ENCODE measurements at regions not wholly inside any gene's neighbourhood (a gene's known extent, or its start where the extent isn't known, plus 50 kb on each side); places are given as distances from the start of the nearest gene placed in this dataset.

DNA sequence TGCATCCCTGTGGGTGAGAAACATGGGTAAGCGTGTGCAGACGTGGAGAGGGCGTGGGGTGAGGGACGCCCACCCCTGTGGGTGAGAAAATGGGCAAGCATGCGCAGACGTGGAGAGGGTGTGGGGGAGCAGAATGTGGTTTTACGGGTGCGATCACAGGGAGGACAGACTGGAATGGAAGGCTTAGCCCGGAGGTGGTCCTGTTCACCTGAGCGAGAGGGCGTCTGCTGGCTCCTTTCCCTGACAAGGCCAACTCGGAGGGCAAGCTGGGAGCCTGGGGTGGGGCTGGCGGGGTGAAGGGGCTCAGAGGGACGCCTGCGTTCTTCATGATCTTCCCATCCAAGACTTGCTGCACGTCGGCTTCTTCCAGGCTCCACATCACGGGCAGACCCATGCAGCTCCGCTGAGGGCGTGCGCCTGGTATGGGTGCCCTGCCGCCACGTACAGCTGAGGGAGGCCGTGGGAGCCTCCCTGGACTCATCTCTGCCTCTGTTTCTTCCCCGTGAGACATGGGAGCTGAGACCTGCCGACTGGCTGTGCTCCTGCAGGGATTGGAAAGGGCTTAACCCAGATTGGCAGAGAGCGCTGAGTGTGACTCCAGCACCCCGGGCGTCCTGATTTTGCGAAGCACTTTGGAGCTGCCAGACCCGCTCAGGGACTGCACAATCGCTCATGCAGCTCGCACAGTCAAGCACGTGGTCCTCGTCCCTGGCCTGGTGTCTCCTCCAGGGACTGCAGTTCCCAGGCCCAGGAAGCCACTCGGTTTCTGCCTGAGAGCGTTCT lies 74.3 kb upstream of the SHH start:
- no peak for TF ChIP-seq EZH2 (IDR thresholded peaks at IDR 0.05; ENCODE audit: low read length, missing control alignments)
- TF ChIP-seq, protein P1, sequence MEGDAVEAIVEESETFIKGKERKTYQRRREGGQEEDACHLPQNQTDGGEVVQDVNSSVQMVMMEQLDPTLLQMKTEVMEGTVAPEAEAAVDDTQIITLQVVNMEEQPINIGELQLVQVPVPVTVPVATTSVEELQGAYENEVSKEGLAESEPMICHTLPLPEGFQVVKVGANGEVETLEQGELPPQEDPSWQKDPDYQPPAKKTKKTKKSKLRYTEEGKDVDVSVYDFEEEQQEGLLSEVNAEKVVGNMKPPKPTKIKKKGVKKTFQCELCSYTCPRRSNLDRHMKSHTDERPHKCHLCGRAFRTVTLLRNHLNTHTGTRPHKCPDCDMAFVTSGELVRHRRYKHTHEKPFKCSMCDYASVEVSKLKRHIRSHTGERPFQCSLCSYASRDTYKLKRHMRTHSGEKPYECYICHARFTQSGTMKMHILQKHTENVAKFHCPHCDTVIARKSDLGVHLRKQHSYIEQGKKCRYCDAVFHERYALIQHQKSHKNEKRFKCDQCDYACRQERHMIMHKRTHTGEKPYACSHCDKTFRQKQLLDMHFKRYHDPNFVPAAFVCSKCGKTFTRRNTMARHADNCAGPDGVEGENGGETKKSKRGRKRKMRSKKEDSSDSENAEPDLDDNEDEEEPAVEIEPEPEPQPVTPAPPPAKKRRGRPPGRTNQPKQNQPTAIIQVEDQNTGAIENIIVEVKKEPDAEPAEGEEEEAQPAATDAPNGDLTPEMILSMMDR (conservative IDR thresholded peaks at IDR 0.05 in 1 of 2, IDR thresholded peaks at IDR 0.05 in 1 of 2; ENCODE audit: low read depth in 1 of 2, low read length in 2 of 2), result no peak
